ENCODE measurements at regions not wholly inside any gene's neighbourhood (a gene's known extent, or its start where the extent isn't known, plus 50 kb on each side); places are given as distances from the start of the nearest gene placed in this dataset.

DNA sequence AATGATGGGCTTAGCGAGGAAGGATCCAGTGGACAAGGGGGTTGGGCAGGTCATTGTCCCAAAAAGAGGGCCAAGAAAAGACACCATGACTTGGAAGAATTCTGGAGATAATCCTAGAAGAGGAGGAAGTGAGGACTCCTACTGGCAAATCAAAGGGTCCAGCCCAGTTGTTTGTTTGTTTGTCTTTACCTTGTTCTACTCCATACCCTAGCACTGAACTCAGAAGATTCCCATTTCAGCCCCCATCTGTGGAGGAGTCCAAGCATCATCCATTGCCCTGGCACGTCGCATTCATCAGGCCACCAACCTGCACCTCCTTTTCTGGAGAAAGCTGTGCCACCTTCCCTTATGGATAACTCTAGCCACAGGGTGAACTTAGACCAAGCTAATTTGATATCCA is 326.2 kb downstream of the EN1 start:
- in situ Hi-C loops (cut with HindIII; ENCODE audit: low pct_ligation_motif_present, low sequenced_read_pairs) = no loop called here
- Histone ChIP-seq H3K27ac (no peak overlapping the region), H3K36me3 (replicated peaks) (no peaks in the 10 kb centered on the region), H3K27me3 (replicated peaks) (no peaks in the 10 kb centered on the region), H3K4me3 (ENCODE audit: low read depth, low read length) (no peak overlapping the region)
- TF ChIP-seq, protein P1, sequence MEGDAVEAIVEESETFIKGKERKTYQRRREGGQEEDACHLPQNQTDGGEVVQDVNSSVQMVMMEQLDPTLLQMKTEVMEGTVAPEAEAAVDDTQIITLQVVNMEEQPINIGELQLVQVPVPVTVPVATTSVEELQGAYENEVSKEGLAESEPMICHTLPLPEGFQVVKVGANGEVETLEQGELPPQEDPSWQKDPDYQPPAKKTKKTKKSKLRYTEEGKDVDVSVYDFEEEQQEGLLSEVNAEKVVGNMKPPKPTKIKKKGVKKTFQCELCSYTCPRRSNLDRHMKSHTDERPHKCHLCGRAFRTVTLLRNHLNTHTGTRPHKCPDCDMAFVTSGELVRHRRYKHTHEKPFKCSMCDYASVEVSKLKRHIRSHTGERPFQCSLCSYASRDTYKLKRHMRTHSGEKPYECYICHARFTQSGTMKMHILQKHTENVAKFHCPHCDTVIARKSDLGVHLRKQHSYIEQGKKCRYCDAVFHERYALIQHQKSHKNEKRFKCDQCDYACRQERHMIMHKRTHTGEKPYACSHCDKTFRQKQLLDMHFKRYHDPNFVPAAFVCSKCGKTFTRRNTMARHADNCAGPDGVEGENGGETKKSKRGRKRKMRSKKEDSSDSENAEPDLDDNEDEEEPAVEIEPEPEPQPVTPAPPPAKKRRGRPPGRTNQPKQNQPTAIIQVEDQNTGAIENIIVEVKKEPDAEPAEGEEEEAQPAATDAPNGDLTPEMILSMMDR (IDR thresholded peaks at IDR 0.05; ENCODE audit: low read depth, low read length, missing control alignments) = no peak
- no peak for DNase-seq

DNA sequence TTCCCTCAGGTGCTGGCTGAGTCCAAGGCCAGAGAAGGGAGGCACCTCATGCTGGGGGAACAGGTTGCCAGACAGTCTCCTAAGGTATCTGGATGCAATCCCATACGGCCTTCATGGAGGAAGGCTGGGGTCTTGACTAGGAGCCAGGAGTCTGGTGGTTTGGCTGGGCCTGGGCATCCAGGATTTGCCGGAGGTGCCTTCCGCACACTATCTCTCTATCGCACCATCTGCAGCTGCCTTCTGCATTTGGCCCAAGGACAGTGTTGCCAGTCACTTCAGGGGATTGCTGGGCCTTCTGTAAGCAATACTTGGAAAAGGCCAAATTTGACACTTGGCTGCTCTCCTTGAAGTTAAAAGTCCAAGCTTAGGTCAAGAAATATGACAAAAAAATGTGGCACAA is 327.2 kb downstream of the EN1 start:
- TF ChIP-seq, protein P1 (IDR thresholded peaks at IDR 0.05; ENCODE audit: low read depth, low read length, missing control alignments) = no peak
- in situ Hi-C loops (cut with HindIII; ENCODE audit: low pct_ligation_motif_present, low sequenced_read_pairs) = no loop called here
- DNase-seq = no peak
- no peak overlapping the region for H3K27ac ChIP-seq
- H3K27me3 ChIP-seq (replicated peaks) = no peaks in the 10 kb centered on the region
- H3K36me3 ChIP-seq (replicated peaks) = no peaks in the 10 kb centered on the region
- H3K4me3 ChIP-seq (ENCODE audit: low read depth, low read length) = no peak overlapping the region

DNA sequence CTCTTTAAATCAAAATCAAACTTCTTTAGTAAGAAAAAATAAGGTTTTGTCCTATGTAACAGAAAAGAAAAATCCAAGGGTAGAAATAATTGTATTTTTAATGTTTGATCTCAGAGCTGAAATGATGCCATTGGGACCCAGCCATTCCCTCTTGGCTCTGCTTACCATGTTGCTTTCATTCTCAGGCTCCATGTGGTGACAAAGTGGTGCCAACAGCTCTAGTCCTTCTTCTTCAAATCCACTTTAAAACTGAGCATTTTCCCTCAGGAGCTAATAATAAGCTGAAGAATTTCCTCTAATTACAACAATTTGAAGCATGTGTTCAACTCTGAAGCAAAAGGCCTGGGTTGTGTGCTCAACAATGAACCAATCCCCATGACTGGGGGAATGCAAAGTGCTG is 327.9 kb downstream of the EN1 start:
- Histone ChIP-seq H3K27ac (no peak overlapping the region), H3K36me3 (replicated peaks) (no peaks in the 10 kb centered on the region), H3K27me3 (replicated peaks) (no peaks in the 10 kb centered on the region), H3K4me3 (ENCODE audit: low read depth, low read length) (no peak overlapping the region)
- no peak for DNase-seq
- in situ Hi-C loops (cut with HindIII; ENCODE audit: low pct_ligation_motif_present, low sequenced_read_pairs) = no loop called here
- TF ChIP-seq, protein P1 (IDR thresholded peaks at IDR 0.05; ENCODE audit: low read depth, low read length, missing control alignments) = no peak

DNA sequence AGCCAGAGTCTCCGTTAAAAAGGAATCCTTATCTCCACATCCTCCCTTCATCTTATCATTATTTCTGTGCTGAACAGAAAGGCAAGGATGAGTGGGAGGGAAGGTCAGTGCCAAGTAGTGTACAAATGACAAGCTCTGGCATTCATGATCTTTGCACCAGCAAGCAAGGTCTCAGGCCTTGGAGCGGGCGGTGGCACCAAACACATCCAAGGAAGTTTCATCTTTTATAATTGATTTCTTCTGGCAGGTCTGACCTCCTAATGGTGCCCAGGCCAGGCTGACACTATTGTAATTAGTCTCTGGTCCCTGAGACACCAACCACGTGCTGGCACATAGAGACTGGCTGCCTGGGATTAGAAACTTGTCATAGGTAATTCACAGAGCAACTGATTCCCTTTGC is 336.6 kb downstream of the EN1 start:
- H3K4me3 ChIP-seq (ENCODE audit: low read depth, low read length) = no peak overlapping the region
- TF ChIP-seq, protein P1 (IDR thresholded peaks at IDR 0.05; ENCODE audit: low read depth, low read length, missing control alignments) = no peak
- H3K27ac ChIP-seq = no peak overlapping the region
- no peaks in the 10 kb centered on the region for H3K36me3 ChIP-seq (replicated peaks)
- in situ Hi-C loops (cut with HindIII; ENCODE audit: low pct_ligation_motif_present, low sequenced_read_pairs) = no loop called here
- DNase-seq = no peak
- no peaks in the 10 kb centered on the region for H3K27me3 ChIP-seq (replicated peaks)

DNA sequence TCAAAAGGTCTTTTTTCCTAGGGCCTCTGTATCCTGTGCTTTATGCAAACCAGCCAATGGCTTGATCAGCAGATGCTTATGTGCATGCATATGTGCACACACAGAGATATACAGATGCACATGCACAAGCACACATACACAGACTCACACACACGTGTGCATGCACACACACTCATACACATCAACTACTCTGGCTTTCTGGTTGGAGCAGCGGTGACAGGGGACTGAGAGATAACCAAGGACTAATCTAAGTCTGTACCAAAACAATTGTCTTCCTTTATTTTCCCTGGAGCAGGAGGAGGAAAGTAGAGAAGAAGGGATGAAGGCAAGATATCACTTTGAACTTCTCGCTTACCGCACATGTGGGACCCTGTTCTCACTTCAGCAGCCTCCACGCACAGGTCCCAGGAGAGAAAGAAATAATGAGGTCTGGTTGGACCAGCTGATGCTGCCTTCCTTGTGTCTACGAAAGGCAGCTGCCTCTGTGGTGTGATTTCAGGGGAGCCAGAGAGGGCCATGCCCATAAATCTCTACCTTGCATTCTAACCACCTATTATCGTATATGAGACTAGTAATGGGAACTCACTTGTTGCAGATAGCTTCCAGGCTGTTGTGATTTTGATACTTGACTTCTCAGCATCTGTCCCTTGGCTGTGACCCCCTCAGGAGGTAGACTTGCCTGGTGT is 338.0 kb downstream of the EN1 start:
- Histone ChIP-seq H3K4me3 (ENCODE audit: low read depth, low read length) (no peak overlapping the region), H3K27me3 (replicated peaks) (no peaks in the 10 kb centered on the region), H3K27ac (no peak overlapping the region), H3K36me3 (replicated peaks) (no peaks in the 10 kb centered on the region)
- TF ChIP-seq, protein P1 (IDR thresholded peaks at IDR 0.05; ENCODE audit: low read depth, low read length, missing control alignments) = no peak
- in situ Hi-C loops (cut with HindIII; ENCODE audit: low pct_ligation_motif_present, low sequenced_read_pairs) = no loop called here
- DNase-seq = no peak

DNA sequence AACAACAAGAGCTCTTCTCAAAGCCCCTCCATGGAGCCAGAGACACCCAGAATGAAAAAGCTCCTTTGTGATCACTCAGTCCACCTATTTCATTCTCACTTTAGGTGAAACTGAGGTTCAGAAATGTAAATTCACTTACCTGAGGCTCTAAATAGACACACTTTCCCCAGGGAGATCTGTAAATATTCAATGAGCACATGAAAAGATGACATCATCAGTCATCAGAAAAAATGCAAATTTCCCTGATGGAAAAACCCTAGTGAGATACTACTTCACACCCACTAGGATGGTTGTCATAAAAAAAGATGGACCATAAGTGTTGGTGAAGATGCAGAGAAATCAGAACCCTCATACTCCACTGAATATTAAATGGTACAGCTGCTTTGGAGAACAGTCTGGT is 339.2 kb downstream of the EN1 start:
- DNase-seq = no peak
- no peak overlapping the region for H3K27ac ChIP-seq
- in situ Hi-C loops (cut with HindIII; ENCODE audit: low pct_ligation_motif_present, low sequenced_read_pairs) = no loop called here
- H3K27me3 ChIP-seq (replicated peaks) = no peaks in the 10 kb centered on the region
- no peaks in the 10 kb centered on the region for H3K36me3 ChIP-seq (replicated peaks)
- H3K4me3 ChIP-seq (ENCODE audit: low read depth, low read length) = no peak overlapping the region
- TF ChIP-seq, protein P1 (IDR thresholded peaks at IDR 0.05; ENCODE audit: low read depth, low read length, missing control alignments) = no peak
